ENCODE measurements at regions not wholly inside any gene's neighbourhood (a gene's known extent, or its start where the extent isn't known, plus 50 kb on each side); places are given as distances from the start of the nearest gene placed in this dataset.

DNA sequence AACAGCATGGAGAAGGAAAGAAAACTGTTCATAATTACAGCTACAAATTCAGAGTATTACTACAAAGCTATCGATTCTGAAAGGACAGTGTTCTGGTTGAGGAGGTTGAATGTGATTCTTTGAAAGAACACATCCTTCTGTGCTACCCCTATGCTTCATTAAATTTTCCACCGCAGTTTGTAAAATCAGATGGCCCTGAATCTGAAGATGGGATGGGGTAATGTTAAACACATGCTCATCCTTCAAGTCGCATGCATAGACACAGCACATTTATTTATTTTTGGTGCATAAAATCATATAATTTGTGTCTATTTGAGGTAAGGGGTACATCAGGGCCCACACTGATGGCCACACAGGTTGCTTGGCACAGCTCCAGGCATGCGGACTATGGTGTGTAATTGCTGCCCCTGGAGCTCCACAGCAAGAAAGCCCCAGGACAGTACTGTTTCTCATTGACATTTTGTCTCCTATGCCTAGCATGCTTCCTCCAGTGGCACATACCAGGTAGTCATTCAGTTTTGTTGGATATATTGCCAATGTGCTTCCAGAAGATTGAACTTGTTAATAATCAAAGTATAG, 238.8 kb upstream of the TANK start:
- no peak for TF ChIP-seq POLR2AphosphoS5 (IDR thresholded peaks at IDR 0.05; ENCODE audit: low read depth, low read length)
- TF ChIP-seq SIN3A (IDR thresholded peaks at IDR 0.05; ENCODE audit: borderline replicate concordance, insufficient read depth, low read depth, low read length) = no peak
- TF ChIP-seq TCF7L2 (IDR thresholded peaks at IDR 0.05; ENCODE audit: low read depth, low read length) = no peak
- TF ChIP-seq, protein P1, sequence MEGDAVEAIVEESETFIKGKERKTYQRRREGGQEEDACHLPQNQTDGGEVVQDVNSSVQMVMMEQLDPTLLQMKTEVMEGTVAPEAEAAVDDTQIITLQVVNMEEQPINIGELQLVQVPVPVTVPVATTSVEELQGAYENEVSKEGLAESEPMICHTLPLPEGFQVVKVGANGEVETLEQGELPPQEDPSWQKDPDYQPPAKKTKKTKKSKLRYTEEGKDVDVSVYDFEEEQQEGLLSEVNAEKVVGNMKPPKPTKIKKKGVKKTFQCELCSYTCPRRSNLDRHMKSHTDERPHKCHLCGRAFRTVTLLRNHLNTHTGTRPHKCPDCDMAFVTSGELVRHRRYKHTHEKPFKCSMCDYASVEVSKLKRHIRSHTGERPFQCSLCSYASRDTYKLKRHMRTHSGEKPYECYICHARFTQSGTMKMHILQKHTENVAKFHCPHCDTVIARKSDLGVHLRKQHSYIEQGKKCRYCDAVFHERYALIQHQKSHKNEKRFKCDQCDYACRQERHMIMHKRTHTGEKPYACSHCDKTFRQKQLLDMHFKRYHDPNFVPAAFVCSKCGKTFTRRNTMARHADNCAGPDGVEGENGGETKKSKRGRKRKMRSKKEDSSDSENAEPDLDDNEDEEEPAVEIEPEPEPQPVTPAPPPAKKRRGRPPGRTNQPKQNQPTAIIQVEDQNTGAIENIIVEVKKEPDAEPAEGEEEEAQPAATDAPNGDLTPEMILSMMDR (IDR thresholded peaks at IDR 0.05) = no peak
- TF ChIP-seq, protein P2, sequence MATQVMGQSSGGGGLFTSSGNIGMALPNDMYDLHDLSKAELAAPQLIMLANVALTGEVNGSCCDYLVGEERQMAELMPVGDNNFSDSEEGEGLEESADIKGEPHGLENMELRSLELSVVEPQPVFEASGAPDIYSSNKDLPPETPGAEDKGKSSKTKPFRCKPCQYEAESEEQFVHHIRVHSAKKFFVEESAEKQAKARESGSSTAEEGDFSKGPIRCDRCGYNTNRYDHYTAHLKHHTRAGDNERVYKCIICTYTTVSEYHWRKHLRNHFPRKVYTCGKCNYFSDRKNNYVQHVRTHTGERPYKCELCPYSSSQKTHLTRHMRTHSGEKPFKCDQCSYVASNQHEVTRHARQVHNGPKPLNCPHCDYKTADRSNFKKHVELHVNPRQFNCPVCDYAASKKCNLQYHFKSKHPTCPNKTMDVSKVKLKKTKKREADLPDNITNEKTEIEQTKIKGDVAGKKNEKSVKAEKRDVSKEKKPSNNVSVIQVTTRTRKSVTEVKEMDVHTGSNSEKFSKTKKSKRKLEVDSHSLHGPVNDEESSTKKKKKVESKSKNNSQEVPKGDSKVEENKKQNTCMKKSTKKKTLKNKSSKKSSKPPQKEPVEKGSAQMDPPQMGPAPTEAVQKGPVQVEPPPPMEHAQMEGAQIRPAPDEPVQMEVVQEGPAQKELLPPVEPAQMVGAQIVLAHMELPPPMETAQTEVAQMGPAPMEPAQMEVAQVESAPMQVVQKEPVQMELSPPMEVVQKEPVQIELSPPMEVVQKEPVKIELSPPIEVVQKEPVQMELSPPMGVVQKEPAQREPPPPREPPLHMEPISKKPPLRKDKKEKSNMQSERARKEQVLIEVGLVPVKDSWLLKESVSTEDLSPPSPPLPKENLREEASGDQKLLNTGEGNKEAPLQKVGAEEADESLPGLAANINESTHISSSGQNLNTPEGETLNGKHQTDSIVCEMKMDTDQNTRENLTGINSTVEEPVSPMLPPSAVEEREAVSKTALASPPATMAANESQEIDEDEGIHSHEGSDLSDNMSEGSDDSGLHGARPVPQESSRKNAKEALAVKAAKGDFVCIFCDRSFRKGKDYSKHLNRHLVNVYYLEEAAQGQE (IDR thresholded peaks at IDR 0.05; ENCODE audit: insufficient read depth in 1 of 2, low read depth in 2 of 2, low read length in 1 of 2) = no peak
- ATAC-seq (no peak), DNase-seq (ENCODE audit: low read depth, low spot score) (no peak)
- Histone ChIP-seq H3K27ac (ENCODE audit: low read length) (no peak overlapping the region), H3K9me3 (ENCODE audit: control insufficient read depth, insufficient read depth, low read depth, low read length) (no peaks in the 10 kb centered on the region), H3K27me3 (ENCODE audit: control insufficient read depth, insufficient read depth, low read length) (no peaks in the 10 kb centered on the region; the same call in 1 of the 2 replicates), H3K4me3 (ENCODE audit: low read depth in 2 of 2, low read length in 2 of 2) (no peak overlapping the region), H3K36me3 (ENCODE audit: control insufficient read depth, insufficient read depth, low read length) (no peaks in the 10 kb centered on the region), H3K4me1 (ENCODE audit: control insufficient read depth, insufficient read depth, low read length) (no peaks in the 10 kb centered on the region)
- intact Hi-C loops (cut with micrococcal nuclease; ENCODE audit: unreplicated experiment) (no loop called here), in situ Hi-C loops (cut with HindIII; ENCODE audit: low pct_unique_long_range_greater_than_20kb, low sequenced_read_pairs) (no loop called here)
- POLR2A ChIA-PET = no interaction called here
- no TSS peak for BruUV-seq (replicated peaks)
- CTCF ChIA-PET = no interaction called here

DNA sequence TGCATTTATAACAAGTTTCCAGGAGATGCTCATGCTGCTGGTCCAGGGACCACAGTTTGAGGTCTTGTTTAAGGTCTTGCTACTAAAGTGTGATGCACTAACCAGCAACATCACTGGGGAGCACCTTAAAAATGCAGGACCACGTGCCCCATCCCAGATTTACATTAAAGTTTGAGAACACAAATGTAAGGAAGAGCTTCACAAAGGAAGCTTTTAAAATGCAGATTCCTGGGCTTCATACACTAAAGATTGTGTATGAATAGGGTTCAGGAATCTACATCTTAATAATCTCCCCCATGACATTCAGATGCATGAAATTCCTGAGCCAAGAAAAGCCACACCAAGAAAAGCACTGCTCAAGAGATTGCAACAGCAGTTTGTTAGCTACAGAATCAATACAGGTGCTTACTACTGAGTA, 235.3 kb upstream of the TANK start:
- no peak for ATAC-seq
- no peak overlapping the region for H3K27ac ChIP-seq (ENCODE audit: low read length)
- POLR2A ChIA-PET = no interaction called here

More for the DNA sequence above, 235.3 kb upstream of the TANK start:
- no peak for DNase-seq (ENCODE audit: low read depth, low spot score)
- in situ Hi-C loops (cut with HindIII; ENCODE audit: low pct_unique_long_range_greater_than_20kb, low sequenced_read_pairs) = no loop called here
- Histone ChIP-seq H3K4me1 (ENCODE audit: control insufficient read depth, insufficient read depth, low read length) (no peaks in the 10 kb centered on the region), H3K9me3 (ENCODE audit: control insufficient read depth, insufficient read depth, low read depth, low read length) (no peaks in the 10 kb centered on the region), H3K36me3 (ENCODE audit: control insufficient read depth, insufficient read depth, low read length) (no peaks in the 10 kb centered on the region), H3K27me3 (ENCODE audit: control insufficient read depth, insufficient read depth, low read length) (no peaks in the 10 kb centered on the region; the same call in 1 of the 2 replicates), H3K4me3 (ENCODE audit: low read depth in 2 of 2, low read length in 2 of 2) (no peak overlapping the region)
- CTCF ChIA-PET = no interaction called here
- intact Hi-C loops (cut with micrococcal nuclease; ENCODE audit: unreplicated experiment) = no loop called here
- TF ChIP-seq TCF7L2 (IDR thresholded peaks at IDR 0.05; ENCODE audit: low read depth, low read length) (no peak), SIN3A (IDR thresholded peaks at IDR 0.05; ENCODE audit: borderline replicate concordance, insufficient read depth, low read depth, low read length) (no peak), POLR2AphosphoS5 (IDR thresholded peaks at IDR 0.05; ENCODE audit: low read depth, low read length) (no peak)
- TF ChIP-seq, protein P2 (IDR thresholded peaks at IDR 0.05; ENCODE audit: insufficient read depth in 1 of 2, low read depth in 2 of 2, low read length in 1 of 2) = no peak
- TF ChIP-seq, protein P1 (IDR thresholded peaks at IDR 0.05) = no peak
- BruUV-seq (replicated peaks) = no TSS peak

All from Panc1 (cell line).